CD4-positive, CD25-positive, alpha-beta regulatory T cell (primary cell): ENCODE measurements at regions not wholly inside any gene's neighbourhood (a gene's known extent, or its start where the extent isn't known, plus 50 kb on each side); places are given as distances from the start of the nearest gene placed in this dataset.

ENCODE experiments used
- ATAC-seq, 2 donors: fragments of 150-1000 bp; cut with Tn5 transposase; one replicate each; pipeline ENCODE4 v1.10.0; 2021; ENCODE audit warnings: low read depth in 2 of 2, moderate number of reproducible peaks in 2 of 2, moderate library complexity in 1 of 2
- DNase-seq, 3 donors: peaks; one replicate each; pipeline versions ENCODE4 v3.0.0 to v3.0.0-alpha.2; 2012 to 2022; ENCODE audit warnings: mixed read lengths in 1 of 3
- H3K27ac ChIP-seq: one replicate; pipeline ENCODE4 v1.7.0; 2013; ENCODE audit warnings: mild to moderate bottlenecking, low read length; ENCODE audit not compliant: insufficient read depth, poor library complexity, severe bottlenecking
- H3K27me3 ChIP-seq: one replicate; pipeline ENCODE4 v1.7.0; 2013; ENCODE audit warnings: low read length; ENCODE audit not compliant: control insufficient read depth, insufficient read depth
- H3K36me3 ChIP-seq: one replicate; pipeline ENCODE4 v1.7.0; 2013; ENCODE audit warnings: mild to moderate bottlenecking, low read length, moderate library complexity; ENCODE audit not compliant: control insufficient read depth, insufficient read depth
- H3K4me1 ChIP-seq: 2 replicates; pipeline ENCODE4 v1.7.0; 2013; ENCODE audit warnings: mild to moderate bottlenecking, low read length; ENCODE audit not compliant: insufficient read depth, control insufficient read depth, poor library complexity, severe bottlenecking
- H3K4me3 ChIP-seq: one replicate; pipeline ENCODE4 v1.7.0; 2013; ENCODE audit warnings: low read depth, mild to moderate bottlenecking, low read length, moderate library complexity
- H3K9me3 ChIP-seq, 2 experiments: 1 replicate in 1 of 2; 2 replicates in 1 of 2; pipeline ENCODE4 v1.7.0; 2013; ENCODE audit warnings: low read length in 2 of 2, mild to moderate bottlenecking in 1 of 2, moderate library complexity in 1 of 2; ENCODE audit not compliant: control insufficient read depth in 2 of 2
- H3K27ac Mint-ChIP-seq, 3 donors: one replicate each; pipeline ENCODE4 v1.8.0; 2020 to 2022; ENCODE audit warnings: mild to moderate bottlenecking in 3 of 3, mixed read lengths in 3 of 3, moderate library complexity in 2 of 3
- H3K27me3 Mint-ChIP-seq: one replicate; pipeline ENCODE4 v1.8.0; 2022; ENCODE audit warnings: mild to moderate bottlenecking, mixed read lengths
- H3K36me3 Mint-ChIP-seq: one replicate; pipeline ENCODE4 v1.8.0; 2020; ENCODE audit warnings: mixed read lengths
- H3K4me1 Mint-ChIP-seq, 4 donors: one replicate each; pipeline ENCODE4 v1.8.0; 2020 to 2022; ENCODE audit warnings: mixed read lengths in 4 of 4, mild to moderate bottlenecking in 1 of 4
- H3K4me3 Mint-ChIP-seq, 4 donors: one replicate each; pipeline ENCODE4 v1.8.0; 2020 to 2022; ENCODE audit warnings: mild to moderate bottlenecking in 4 of 4, mixed read lengths in 4 of 4, moderate library complexity in 3 of 4
- H3K9me3 Mint-ChIP-seq, 7 donors: one replicate each; pipeline ENCODE4 v1.8.0; 2020 to 2022; ENCODE audit warnings: mixed read lengths in 7 of 7, mild to moderate bottlenecking in 3 of 7, moderate library complexity in 2 of 7

DNA sequence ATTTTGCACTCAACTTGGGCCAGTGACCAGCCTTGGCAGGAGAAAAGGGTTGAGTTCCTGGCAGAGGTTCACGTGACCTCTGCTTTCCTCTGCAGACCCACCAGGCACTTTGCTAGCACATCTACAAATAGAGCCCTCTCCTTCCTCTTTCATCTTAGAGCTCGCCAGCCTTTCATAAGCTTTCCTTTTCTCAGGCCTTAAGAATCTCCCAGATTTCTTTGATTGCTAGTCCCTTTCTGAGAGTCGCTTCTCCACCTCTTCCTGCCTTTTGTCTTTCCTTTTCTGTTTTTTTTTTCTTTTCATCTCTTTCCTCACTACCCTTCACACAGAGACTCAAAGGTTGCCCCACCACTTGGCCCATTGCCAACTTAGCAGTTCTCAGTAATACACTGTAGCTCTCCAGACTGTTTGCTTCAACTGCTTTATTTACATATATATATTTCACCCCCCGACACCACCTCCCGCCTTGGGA, 375.7 kb upstream of the SPRY2 start:
- no peaks in the 10 kb centered on the region for H3K36me3 ChIP-seq
- Mint-ChIP-seq H3K4me1 (no peaks in the 10 kb centered on the region), H3K4me3 (no peak overlapping the region), H3K36me3 (no peaks in the 10 kb centered on the region), H3K9me3 (peaks cover 0 to 27% (median 6%) of the 10 kb centered on the region in 7 donors), H3K27ac (no peak overlapping the region), H3K27me3 (no peaks in the 10 kb centered on the region)
- no peaks in the 10 kb centered on the region for H3K27me3 ChIP-seq
- no peaks in the 10 kb centered on the region for H3K4me1 ChIP-seq
- ATAC-seq (no peak), DNase-seq (no peak)
- peaks cover 0 to 5% of the 10 kb centered on the region in 2 experiments for H3K9me3 ChIP-seq
- H3K4me3 ChIP-seq: no peak overlapping the region
- H3K27ac ChIP-seq: no peak overlapping the region

DNA sequence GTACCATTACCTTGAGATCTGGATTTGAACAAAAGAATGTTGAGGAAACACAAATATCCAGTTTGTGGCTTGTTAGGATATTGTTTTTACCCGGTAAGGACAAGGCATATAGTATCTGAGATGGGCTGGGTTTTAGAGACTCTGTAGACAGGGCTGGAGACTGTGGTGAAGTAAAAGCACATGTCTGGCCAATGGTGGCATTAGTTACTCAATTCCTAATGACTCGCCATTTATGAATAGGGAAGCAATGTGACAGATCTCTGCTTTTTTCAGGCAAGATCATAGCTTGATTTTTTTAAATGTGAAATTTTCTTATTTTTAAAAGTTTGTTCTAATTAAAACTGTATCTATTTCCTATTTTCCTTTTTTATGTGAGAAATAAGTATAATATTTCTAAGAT, 371.1 kb upstream of the SPRY2 start:
- Histone ChIP-seq H3K27me3 (no peaks in the 10 kb centered on the region), H3K4me1 (no peaks in the 10 kb centered on the region), H3K9me3 (peaks cover 0 to 11% of the 10 kb centered on the region in 2 experiments), H3K27ac (no peak overlapping the region), H3K36me3 (no peaks in the 10 kb centered on the region), H3K4me3 (no peak overlapping the region)
- Mint-ChIP-seq H3K9me3 (peaks cover 3 to 12% (median 8%) of the 10 kb centered on the region in 7 donors), H3K4me3 (no peak overlapping the region), H3K36me3 (no peaks in the 10 kb centered on the region), H3K4me1 (no peaks in the 10 kb centered on the region), H3K27me3 (no peaks in the 10 kb centered on the region), H3K27ac (no peak overlapping the region)
- no peak for DNase-seq
- no peak for ATAC-seq

DNA sequence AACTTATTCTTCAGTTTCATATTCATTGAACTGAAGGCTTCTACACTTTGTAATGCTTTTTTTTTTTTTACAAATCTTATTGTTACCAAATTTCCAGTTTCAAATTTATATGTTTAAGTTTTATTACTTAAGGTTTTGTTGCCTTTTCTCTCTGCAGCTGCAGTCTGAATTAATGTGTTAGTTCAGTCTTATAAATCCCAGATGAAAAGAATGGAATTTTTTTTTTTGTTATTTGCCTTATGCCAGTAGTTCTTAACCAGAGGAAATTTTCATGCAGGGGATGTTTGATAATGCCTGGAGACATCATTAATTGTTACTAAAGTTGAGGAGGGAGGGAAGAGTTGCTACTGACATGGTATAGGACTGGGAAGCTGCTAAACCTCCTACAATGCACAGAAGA, 367.9 kb upstream of the SPRY2 start:
- H3K4me1 Mint-ChIP-seq: no peaks in the 10 kb centered on the region
- H3K27ac Mint-ChIP-seq: no peak overlapping the region
- no peak overlapping the region for H3K4me3 Mint-ChIP-seq
- Histone ChIP-seq H3K27ac (no peak overlapping the region), H3K4me1 (no peaks in the 10 kb centered on the region), H3K9me3 (peaks cover 0 to 21% of the 10 kb centered on the region in 2 experiments), H3K36me3 (no peaks in the 10 kb centered on the region), H3K4me3 (no peak overlapping the region), H3K27me3 (no peaks in the 10 kb centered on the region)
- no peaks in the 10 kb centered on the region for H3K27me3 Mint-ChIP-seq
- DNase-seq (no peak), ATAC-seq (no peak)
- peaks cover 0 to 10% (median 3%) of the 10 kb centered on the region in 7 donors for H3K9me3 Mint-ChIP-seq
- H3K36me3 Mint-ChIP-seq: no peaks in the 10 kb centered on the region

DNA sequence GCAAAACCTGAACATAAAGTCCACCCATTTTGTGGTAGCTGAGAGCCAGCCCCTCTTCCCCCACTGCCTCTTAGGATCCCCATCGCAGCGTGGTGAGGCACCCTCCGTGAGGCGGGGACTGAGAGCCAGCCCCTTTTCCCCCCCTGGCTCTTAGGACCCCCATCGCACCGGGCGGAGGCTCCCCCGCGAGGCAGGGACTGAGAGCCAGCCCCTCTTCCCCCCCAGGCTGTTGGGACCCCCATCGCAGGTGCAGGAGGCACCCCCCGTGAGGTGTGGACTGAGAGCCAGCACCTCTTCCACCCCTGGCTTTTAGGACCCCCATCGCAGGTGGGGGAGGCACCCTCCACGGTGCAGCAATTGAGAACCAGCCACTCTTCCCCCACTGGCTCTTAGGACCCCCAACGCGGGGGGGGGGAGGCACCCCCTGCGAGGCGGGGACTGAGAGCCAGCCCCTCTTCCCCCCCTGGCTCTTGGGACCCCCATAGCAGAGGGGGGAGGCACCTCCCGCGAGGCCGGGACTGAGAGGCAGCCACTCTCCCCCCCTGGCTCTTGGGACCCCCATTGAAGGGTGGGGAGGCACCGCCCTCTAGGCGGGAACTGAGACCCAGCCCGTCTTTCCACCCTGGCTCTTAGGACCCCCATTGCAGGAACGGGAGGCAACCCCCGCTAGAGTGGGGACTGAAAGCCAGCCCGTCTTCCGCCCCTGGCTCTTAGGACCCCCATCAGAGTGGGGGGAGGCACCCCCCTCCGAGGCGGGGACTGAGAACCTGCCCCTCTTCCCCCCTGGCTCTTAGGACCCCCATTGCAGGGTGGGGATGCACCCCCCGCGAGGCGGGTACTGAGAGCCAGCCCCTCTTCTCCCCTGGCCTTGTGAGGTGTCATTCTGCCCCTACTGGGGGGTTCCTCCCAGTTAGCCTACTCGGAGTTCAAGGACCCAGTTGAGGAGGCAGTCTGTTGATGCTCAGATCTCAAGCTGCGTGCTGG, 366.4 kb upstream of the SPRY2 start:
- Histone ChIP-seq H3K36me3 (no peaks in the 10 kb centered on the region), H3K4me1 (no peaks in the 10 kb centered on the region), H3K27me3 (no peaks in the 10 kb centered on the region), H3K9me3 (peaks cover 0 to 21% of the 10 kb centered on the region in 2 experiments), H3K27ac (no peak overlapping the region), H3K4me3 (no peak overlapping the region)
- H3K4me1 Mint-ChIP-seq: no peaks in the 10 kb centered on the region
- no peak overlapping the region for H3K27ac Mint-ChIP-seq
- no peaks in the 10 kb centered on the region for H3K36me3 Mint-ChIP-seq
- H3K9me3 Mint-ChIP-seq: peaks cover 2 to 13% (median 2%) of the 10 kb centered on the region in 7 donors
- H3K4me3 Mint-ChIP-seq: no peak overlapping the region
- H3K27me3 Mint-ChIP-seq: no peaks in the 10 kb centered on the region
- no peak for DNase-seq
- no peak for ATAC-seq

DNA sequence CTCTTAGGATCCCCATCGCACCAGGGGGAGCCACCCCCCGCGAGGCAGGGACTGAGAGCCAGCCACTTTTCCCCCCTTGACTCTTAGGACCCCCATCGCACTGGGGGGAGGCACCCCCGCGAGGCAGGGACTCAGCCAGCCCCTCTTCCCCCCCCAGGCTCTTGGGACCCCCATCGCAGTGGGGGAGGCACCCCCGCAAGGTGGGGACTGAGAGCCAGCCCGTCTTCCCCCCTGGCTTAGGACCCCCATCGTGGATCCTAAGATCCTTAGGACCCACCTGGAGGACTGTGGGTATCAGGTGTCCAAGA, 365.2 kb upstream of the SPRY2 start:
- DNase-seq (no peak), ATAC-seq (no peak)
- Histone ChIP-seq H3K27ac (no peak overlapping the region), H3K4me3 (no peak overlapping the region), H3K27me3 (no peaks in the 10 kb centered on the region), H3K9me3 (peaks cover 0 to 21% of the 10 kb centered on the region in 2 experiments), H3K4me1 (no peaks in the 10 kb centered on the region), H3K36me3 (no peaks in the 10 kb centered on the region)
- H3K4me3 Mint-ChIP-seq: no peak overlapping the region
- no peak overlapping the region for H3K27ac Mint-ChIP-seq
- peaks cover 2 to 18% (median 8%) of the 10 kb centered on the region in 7 donors for H3K9me3 Mint-ChIP-seq
- H3K27me3 Mint-ChIP-seq: no peaks in the 10 kb centered on the region
- no peaks in the 10 kb centered on the region for H3K4me1 Mint-ChIP-seq
- H3K36me3 Mint-ChIP-seq: no peaks in the 10 kb centered on the region

DNA sequence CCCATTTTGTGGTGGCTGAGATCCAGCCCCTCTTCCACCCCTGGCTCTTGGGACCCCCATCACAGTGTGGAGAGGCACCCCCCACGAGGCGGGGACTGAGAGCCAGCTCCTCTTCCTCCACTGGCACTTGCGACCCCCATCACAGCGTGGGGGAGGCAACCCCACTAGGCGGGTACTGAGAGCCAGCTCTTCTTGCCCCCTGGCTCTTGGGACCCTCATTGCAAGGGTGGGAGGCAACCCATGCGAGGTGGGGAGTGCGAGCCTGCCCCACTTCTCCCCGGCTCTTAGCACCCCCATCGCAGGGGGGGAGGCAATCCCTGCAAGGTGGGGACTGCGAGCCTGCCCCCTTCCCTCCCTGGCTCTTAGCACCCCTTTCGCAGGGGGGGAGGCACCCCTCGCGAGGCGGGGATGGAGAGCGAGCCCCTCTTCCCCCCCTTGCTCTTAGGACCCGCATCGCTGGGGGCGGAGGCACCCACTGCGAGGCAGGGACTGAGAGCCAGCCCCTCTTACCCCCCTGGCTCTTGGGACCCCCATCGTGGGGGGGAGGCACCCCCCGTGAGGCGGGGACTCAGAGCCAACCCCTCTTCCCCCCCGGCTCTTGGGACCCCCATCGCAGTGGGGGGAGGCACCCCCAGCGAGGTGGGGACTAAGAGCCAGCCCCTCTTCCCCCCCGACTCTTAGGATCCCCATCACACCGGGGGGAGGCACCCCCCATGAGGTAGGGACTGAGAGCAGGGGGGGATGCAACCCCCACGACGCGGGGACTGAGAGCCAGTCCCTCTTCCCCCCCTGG, 364.6 kb upstream of the SPRY2 start:
- no peaks in the 10 kb centered on the region for H3K36me3 Mint-ChIP-seq
- no peaks in the 10 kb centered on the region for H3K27me3 ChIP-seq
- no peak overlapping the region for H3K4me3 Mint-ChIP-seq
- DNase-seq (no peak), ATAC-seq (no peak)
- H3K4me1 Mint-ChIP-seq: no peaks in the 10 kb centered on the region
- peaks cover 0 to 21% of the 10 kb centered on the region in 2 experiments for H3K9me3 ChIP-seq
- no peaks in the 10 kb centered on the region for H3K36me3 ChIP-seq
- H3K9me3 Mint-ChIP-seq: peaks cover 2 to 21% (median 8%) of the 10 kb centered on the region in 7 donors
- H3K4me1 ChIP-seq: no peaks in the 10 kb centered on the region
- no peak overlapping the region for H3K27ac Mint-ChIP-seq
- no peak overlapping the region for H3K4me3 ChIP-seq
- no peak overlapping the region for H3K27ac ChIP-seq
- no peaks in the 10 kb centered on the region for H3K27me3 Mint-ChIP-seq

DNA sequence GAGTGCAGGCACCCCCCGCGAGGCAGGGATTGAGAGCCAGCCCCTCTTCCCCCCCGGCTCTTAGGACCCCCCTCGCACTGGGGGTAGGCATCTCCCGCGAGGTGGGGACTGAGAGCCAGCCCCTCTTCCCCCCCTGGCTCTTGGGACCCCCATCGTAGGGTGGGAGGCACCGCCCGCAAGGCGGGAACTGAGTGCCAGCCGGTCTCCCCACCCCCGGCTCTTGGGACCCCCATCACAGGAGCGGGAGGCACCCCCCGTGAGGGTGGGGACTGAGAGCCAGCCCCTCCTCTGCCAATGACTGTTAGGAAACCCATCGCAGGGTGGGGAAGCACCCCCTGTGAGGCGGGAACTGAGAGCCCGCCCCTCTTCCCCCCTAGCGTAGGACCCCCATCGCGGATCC, 363.4 kb upstream of the SPRY2 start:
- H3K27me3 ChIP-seq: no peaks in the 10 kb centered on the region
- Mint-ChIP-seq H3K9me3 (peaks cover under 1 to 20% (median 8%) of the 10 kb centered on the region in 7 donors), H3K27ac (no peak overlapping the region), H3K27me3 (no peaks in the 10 kb centered on the region), H3K4me1 (no peaks in the 10 kb centered on the region), H3K4me3 (no peak overlapping the region), H3K36me3 (no peaks in the 10 kb centered on the region)
- H3K4me3 ChIP-seq: no peak overlapping the region
- no peak for DNase-seq
- no peak overlapping the region for H3K27ac ChIP-seq
- no peaks in the 10 kb centered on the region for H3K4me1 ChIP-seq
- no peak for ATAC-seq
- H3K36me3 ChIP-seq: no peaks in the 10 kb centered on the region
- peaks cover 0 to 21% of the 10 kb centered on the region in 2 experiments for H3K9me3 ChIP-seq
